ENCODE measurements at regions not wholly inside any gene's neighbourhood (a gene's known extent, or its start where the extent isn't known, plus 50 kb on each side); places are given as distances from the start of the nearest gene placed in this dataset.

DNA sequence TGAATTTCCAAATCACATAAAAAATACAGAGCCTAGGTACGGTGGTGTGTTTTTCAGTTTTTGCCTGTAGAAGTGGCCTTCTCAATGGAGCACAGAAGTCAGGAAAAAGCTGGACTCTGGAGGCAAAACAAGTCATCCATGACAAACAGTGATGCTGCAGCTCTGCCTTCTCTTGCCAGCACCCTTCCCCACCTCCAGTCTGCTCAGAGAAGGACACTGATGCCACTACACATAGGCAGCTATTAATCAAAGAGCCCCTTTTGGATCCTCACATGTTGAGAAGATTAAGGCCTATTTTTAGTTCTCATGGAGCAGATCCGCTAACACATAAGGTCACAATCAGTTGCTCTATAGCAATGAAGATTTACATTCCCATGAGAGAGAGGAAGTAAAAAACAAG, 181.6 kb upstream of the GALNT5 start:
- intact Hi-C loops (cut with micrococcal nuclease; ENCODE audit: unreplicated experiment), result no loop called here
- Histone ChIP-seq H3K4me3 (replicated peaks in 1 of 3; ENCODE audit: insufficient read depth in 1 of 3, low read depth in 2 of 3, low read length in 3 of 3) (no peak overlapping the region), H3K36me3 (replicated peaks in 1 of 2; ENCODE audit: control insufficient read depth in 1 of 2, insufficient read depth in 2 of 2, low read length in 2 of 2) (no peaks in the 10 kb centered on the region), H3K9me3 (ENCODE audit: low read length) (no peaks in the 10 kb centered on the region), H3K27ac (ENCODE audit: extremely low read length, insufficient read depth, low read length) (no peak overlapping the region), H3K4me1 (ENCODE audit: insufficient read depth, low read length) (no peaks in the 10 kb centered on the region), H2AFZ (ENCODE audit: low read length) (no peak overlapping the region), H4K20me1 (ENCODE audit: insufficient read depth, low read length) (no peaks in the 10 kb centered on the region), H3K4me2 (ENCODE audit: low read depth, low read length) (no peak overlapping the region), H3K79me2 (ENCODE audit: insufficient read depth, low read length) (no peaks in the 10 kb centered on the region), H3K9ac (ENCODE audit: insufficient read depth, low read depth, low read length) (no peak overlapping the region), H3K27me3 (ENCODE audit: control insufficient read depth in 1 of 2, insufficient read depth in 2 of 2, low read length in 2 of 2) (no peaks in the 10 kb centered on the region)
- WGBS (ENCODE audit: low lambda C conversion rate), result 0% methylated on average over 2 of the region's 2 CpGs
- no peak for DNase-seq (ENCODE audit: low spot score)
- CTCF ChIA-PET (ENCODE audit: low intra/inter-chr PET ratio, low total read pairs), result no interaction called here
- in situ Hi-C loops (cut with HindIII; ENCODE audit: extremely low pct_ligation_motif_present, low pct_unique_long_range_greater_than_20kb), result no loop called here
- TF ChIP-seq, protein P1, sequence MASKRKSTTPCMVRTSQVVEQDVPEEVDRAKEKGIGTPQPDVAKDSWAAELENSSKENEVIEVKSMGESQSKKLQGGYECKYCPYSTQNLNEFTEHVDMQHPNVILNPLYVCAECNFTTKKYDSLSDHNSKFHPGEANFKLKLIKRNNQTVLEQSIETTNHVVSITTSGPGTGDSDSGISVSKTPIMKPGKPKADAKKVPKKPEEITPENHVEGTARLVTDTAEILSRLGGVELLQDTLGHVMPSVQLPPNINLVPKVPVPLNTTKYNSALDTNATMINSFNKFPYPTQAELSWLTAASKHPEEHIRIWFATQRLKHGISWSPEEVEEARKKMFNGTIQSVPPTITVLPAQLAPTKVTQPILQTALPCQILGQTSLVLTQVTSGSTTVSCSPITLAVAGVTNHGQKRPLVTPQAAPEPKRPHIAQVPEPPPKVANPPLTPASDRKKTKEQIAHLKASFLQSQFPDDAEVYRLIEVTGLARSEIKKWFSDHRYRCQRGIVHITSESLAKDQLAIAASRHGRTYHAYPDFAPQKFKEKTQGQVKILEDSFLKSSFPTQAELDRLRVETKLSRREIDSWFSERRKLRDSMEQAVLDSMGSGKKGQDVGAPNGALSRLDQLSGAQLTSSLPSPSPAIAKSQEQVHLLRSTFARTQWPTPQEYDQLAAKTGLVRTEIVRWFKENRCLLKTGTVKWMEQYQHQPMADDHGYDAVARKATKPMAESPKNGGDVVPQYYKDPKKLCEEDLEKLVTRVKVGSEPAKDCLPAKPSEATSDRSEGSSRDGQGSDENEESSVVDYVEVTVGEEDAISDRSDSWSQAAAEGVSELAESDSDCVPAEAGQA (IDR thresholded peaks at IDR 0.05; ENCODE audit: low read depth), result no peak
- TF ChIP-seq, protein P1 (CRISPR knock-in tag; IDR thresholded peaks at IDR 0.05; ENCODE audit: borderline replicate concordance), result no peak
- TF ChIP-seq SOX6 (IDR thresholded peaks at IDR 0.05) (no peak), SOX6 (CRISPR knock-in tag; IDR thresholded peaks at IDR 0.05) (no peak), DMAP1 (CRISPR knock-in tag; IDR thresholded peaks at IDR 0.05) (no peak), SRSF9 (IDR thresholded peaks at IDR 0.05; ENCODE audit: borderline replicate concordance, insufficient read depth, low read depth, low read length, poor library complexity, severe bottlenecking) (no peak), ZNF891 (CRISPR knock-in tag; IDR thresholded peaks at IDR 0.05) (no peak), ZC3H13 (CRISPR knock-in tag; IDR thresholded peaks at IDR 0.05) (no peak)
- TF ChIP-seq, protein P2, sequence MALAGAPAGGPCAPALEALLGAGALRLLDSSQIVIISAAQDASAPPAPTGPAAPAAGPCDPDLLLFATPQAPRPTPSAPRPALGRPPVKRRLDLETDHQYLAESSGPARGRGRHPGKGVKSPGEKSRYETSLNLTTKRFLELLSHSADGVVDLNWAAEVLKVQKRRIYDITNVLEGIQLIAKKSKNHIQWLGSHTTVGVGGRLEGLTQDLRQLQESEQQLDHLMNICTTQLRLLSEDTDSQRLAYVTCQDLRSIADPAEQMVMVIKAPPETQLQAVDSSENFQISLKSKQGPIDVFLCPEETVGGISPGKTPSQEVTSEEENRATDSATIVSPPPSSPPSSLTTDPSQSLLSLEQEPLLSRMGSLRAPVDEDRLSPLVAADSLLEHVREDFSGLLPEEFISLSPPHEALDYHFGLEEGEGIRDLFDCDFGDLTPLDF (CRISPR knock-in tag; IDR thresholded peaks at IDR 0.05), result no peak
- no peak for ATAC-seq
- FAIRE-seq, result no peak
- POLR2A ChIA-PET, result no interaction called here
- BruUV-seq (replicated peaks), result no TSS peak

Data from HepG2 (cell line).